OCI-LY1 (cell line): ENCODE measurements at regions not wholly inside any gene's neighbourhood (a gene's known extent, or its start where the extent isn't known, plus 50 kb on each side); places are given as distances from the start of the nearest gene placed in this dataset.

ENCODE experiments used
- H2AFZ ChIP-seq: fragments of 200-600 bp; sonication (generic), shearing (Covaris generic); 2 replicates; pipeline ENCODE4 v1.6.0; 2014; ENCODE audit warnings: antibody characterized with exemption, mild to moderate bottlenecking, low read length
- H3F3A ChIP-seq: fragments of 200-600 bp; sonication (generic), shearing (Covaris generic); 2 replicates; pipeline ENCODE4 v1.6.0; 2014; ENCODE audit warnings: mild to moderate bottlenecking, antibody characterized with exemption, low read length, moderate library complexity; ENCODE audit not compliant: insufficient read depth
- H3K27ac ChIP-seq: fragments of 200-600 bp; sonication (generic); 2 replicates; pipeline ENCODE4 v1.5.1; 2014; ENCODE audit warnings: low read length, mixed run types, mild to moderate bottlenecking, low read depth; ENCODE audit not compliant: poor library complexity, severe bottlenecking
- H3K27me3 ChIP-seq: fragments of 200-600 bp; sonication (generic); 2 replicates; pipeline ENCODE4 v1.6.0; 2014; ENCODE audit warnings: antibody characterized with exemption, mild to moderate bottlenecking, low read length, moderate library complexity; ENCODE audit not compliant: insufficient read depth
- H3K36me3 ChIP-seq: fragments of 200-600 bp; sonication (generic); 2 replicates; pipeline ENCODE4 v1.6.1; 2014; ENCODE audit warnings: mild to moderate bottlenecking, antibody characterized with exemption, low read length, moderate library complexity, mixed read lengths; ENCODE audit not compliant: insufficient read depth
- H3K4me1 ChIP-seq: fragments of 200-600 bp; sonication (generic); 2 replicates; pipeline ENCODE4 v1.5.1; 2014; ENCODE audit warnings: mild to moderate bottlenecking, low read length, moderate library complexity; ENCODE audit not compliant: insufficient read depth, severe bottlenecking
- H3K4me2 ChIP-seq: fragments of 200-600 bp; sonication (generic), shearing (Covaris generic); 2 replicates; pipeline ENCODE4 v1.6.1; 2014; ENCODE audit warnings: low read length
- H3K4me3 ChIP-seq: fragments of 200-600 bp; sonication (generic); 2 replicates; pipeline ENCODE4 v1.5.1; 2014; ENCODE audit warnings: low read length, low read depth, mild to moderate bottlenecking, mixed read lengths; ENCODE audit not compliant: poor library complexity, severe bottlenecking
- H3K79me2 ChIP-seq: fragments of 200-600 bp; shearing (Covaris generic); 2 replicates; pipeline ENCODE4 v1.6.1; 2016; ENCODE audit warnings: mixed run types, low read length, mixed read lengths; ENCODE audit not compliant: insufficient read depth
- H3K9ac ChIP-seq: fragments of 200-600 bp; sonication (generic), shearing (Covaris generic); 2 replicates; pipeline ENCODE4 v1.6.1; 2014; ENCODE audit warnings: mild to moderate bottlenecking, low read length, mixed read lengths
- H3K9me2 ChIP-seq: fragments of 200-600 bp; sonication (generic), shearing (Covaris generic); 2 replicates; pipeline ENCODE4 v1.6.1; 2014; ENCODE audit warnings: low read depth, mild to moderate bottlenecking, low read length, mixed read lengths
- H3K9me3 ChIP-seq: fragments of 200-600 bp; shearing (Covaris generic); 2 replicates; pipeline ENCODE4 v1.6.1; 2014; ENCODE audit warnings: low read length, mixed read lengths
- H4K20me1 ChIP-seq: fragments of 200-600 bp; sonication (generic), shearing (Covaris generic); 2 replicates; pipeline ENCODE4 v1.6.0; 2016; ENCODE audit warnings: mild to moderate bottlenecking, low read length; ENCODE audit not compliant: insufficient read depth
- EZH2 ChIP-seq: fragments of 200-600 bp; sonication (generic), shearing (Covaris generic); IDR thresholded peaks from 2 replicates; pipeline ENCODE4 v1.8.0; 2017; ENCODE audit warnings: borderline replicate concordance, mixed run types, mild to moderate bottlenecking, antibody characterized with exemption, low read length, moderate library complexity, mixed read lengths
- TF ChIP-seq, protein P1 (sequence below): fragments of 200-600 bp; sonication (generic), shearing (Covaris generic); IDR thresholded peaks from 2 replicates; pipeline ENCODE4 v1.5.1; 2017; ENCODE audit warnings: mild to moderate bottlenecking, antibody characterized with exemption, low read length, moderate library complexity, mixed read lengths

DNA sequence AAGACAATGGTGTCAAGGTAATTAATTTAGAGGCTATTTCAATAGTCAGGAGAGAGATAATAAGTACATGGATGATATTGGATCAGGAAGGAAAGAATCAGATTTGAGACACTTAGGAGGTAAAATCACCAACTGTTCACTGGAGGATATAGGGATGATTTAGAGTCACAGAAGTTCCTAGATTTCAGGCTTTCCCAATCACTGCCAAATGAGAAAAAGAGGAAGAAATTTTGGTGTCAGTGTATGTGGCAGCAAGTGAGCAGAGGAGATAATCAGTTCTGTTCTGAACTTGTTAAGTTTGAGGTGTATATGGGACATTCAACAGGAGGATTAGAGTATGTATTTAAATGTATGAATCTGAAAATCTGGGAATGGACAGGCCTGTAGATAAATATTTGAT lies 640.4 kb downstream of the NR4A2 start:
- no peaks in the 10 kb centered on the region for H3F3A ChIP-seq
- H2AFZ ChIP-seq: no peak overlapping the region
- no peaks in the 10 kb centered on the region for H3K27me3 ChIP-seq
- no peak overlapping the region for H3K9ac ChIP-seq
- H3K4me3 ChIP-seq: no peak overlapping the region
- H3K36me3 ChIP-seq: no peaks in the 10 kb centered on the region
- H3K4me1 ChIP-seq: no peaks in the 10 kb centered on the region
- no peaks in the 10 kb centered on the region for H3K9me2 ChIP-seq
- no peaks in the 10 kb centered on the region for H3K79me2 ChIP-seq
- TF ChIP-seq EZH2: no peak
- TF ChIP-seq, protein P1, sequence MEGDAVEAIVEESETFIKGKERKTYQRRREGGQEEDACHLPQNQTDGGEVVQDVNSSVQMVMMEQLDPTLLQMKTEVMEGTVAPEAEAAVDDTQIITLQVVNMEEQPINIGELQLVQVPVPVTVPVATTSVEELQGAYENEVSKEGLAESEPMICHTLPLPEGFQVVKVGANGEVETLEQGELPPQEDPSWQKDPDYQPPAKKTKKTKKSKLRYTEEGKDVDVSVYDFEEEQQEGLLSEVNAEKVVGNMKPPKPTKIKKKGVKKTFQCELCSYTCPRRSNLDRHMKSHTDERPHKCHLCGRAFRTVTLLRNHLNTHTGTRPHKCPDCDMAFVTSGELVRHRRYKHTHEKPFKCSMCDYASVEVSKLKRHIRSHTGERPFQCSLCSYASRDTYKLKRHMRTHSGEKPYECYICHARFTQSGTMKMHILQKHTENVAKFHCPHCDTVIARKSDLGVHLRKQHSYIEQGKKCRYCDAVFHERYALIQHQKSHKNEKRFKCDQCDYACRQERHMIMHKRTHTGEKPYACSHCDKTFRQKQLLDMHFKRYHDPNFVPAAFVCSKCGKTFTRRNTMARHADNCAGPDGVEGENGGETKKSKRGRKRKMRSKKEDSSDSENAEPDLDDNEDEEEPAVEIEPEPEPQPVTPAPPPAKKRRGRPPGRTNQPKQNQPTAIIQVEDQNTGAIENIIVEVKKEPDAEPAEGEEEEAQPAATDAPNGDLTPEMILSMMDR: no peak
- H3K4me2 ChIP-seq: no peak overlapping the region
- H3K27ac ChIP-seq: no peak overlapping the region
- no peaks in the 10 kb centered on the region for H4K20me1 ChIP-seq
- no peaks in the 10 kb centered on the region for H3K9me3 ChIP-seq

- no peak overlapping the region for H3K4me2 ChIP-seq
Measured at GRCh38 chr2:155690785-155691184, 641.7 kb downstream of the NR4A2 start.

DNA sequence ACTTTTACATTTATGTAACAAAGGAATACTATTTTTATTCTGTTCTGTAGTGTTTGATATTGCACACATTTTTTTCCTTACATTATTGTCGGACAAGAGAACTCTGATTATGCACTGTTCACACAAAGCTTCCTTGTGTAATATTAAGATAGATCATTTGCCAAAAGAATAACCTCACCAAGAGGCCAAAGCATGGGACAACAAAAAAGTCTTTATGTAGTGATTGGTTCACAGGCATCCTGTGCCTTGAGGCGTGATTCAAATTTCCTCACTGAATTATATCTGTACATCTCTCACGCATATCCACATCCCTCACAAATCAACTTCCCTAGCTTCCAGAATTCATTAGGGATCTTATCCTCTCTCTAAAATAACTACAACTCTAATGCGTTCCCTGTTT lies 642.7 kb downstream of the NR4A2 start:
- TF ChIP-seq, protein P1: no peak
- TF ChIP-seq EZH2: no peak
- no peak overlapping the region for H3K4me3 ChIP-seq
- H3K9me3 ChIP-seq: no peaks in the 10 kb centered on the region
- no peaks in the 10 kb centered on the region for H3K9me2 ChIP-seq
- H3F3A ChIP-seq: no peaks in the 10 kb centered on the region
- H3K79me2 ChIP-seq: no peaks in the 10 kb centered on the region
- H3K36me3 ChIP-seq: no peaks in the 10 kb centered on the region
- no peaks in the 10 kb centered on the region for H3K4me1 ChIP-seq
- no peak overlapping the region for H2AFZ ChIP-seq
- H3K4me2 ChIP-seq: no peak overlapping the region
- no peaks in the 10 kb centered on the region for H3K27me3 ChIP-seq
- no peak overlapping the region for H3K27ac ChIP-seq
- no peaks in the 10 kb centered on the region for H4K20me1 ChIP-seq
- H3K9ac ChIP-seq: no peak overlapping the region

More at GRCh38 chr2:155690785-155691184, 641.7 kb downstream of the NR4A2 start:
- no peaks in the 10 kb centered on the region for H3K27me3 ChIP-seq
- H3F3A ChIP-seq: no peaks in the 10 kb centered on the region
- H3K9me3 ChIP-seq: no peaks in the 10 kb centered on the region
- no peak overlapping the region for H3K9ac ChIP-seq
- TF ChIP-seq EZH2: no peak
- TF ChIP-seq, protein P1: no peak
- H3K4me3 ChIP-seq: no peak overlapping the region
- no peak overlapping the region for H3K27ac ChIP-seq
- H3K36me3 ChIP-seq: no peaks in the 10 kb centered on the region
- H3K9me2 ChIP-seq: no peaks in the 10 kb centered on the region
- no peaks in the 10 kb centered on the region for H3K4me1 ChIP-seq
- no peak overlapping the region for H2AFZ ChIP-seq
- H4K20me1 ChIP-seq: no peaks in the 10 kb centered on the region
- H3K79me2 ChIP-seq: no peaks in the 10 kb centered on the region
